BLaER1 (cell line): ENCODE measurements at regions not wholly inside any gene's neighbourhood (a gene's known extent, or its start where the extent isn't known, plus 50 kb on each side); places are given as distances from the start of the nearest gene placed in this dataset.

ENCODE experiments used
- H3K27ac ChIP-seq: shearing (Covaris generic); formaldehyde crosslinking; 2 replicates; pipeline ENCODE4 v1.8.1; 2022
- H3K27me3 ChIP-seq: shearing (Covaris generic); formaldehyde crosslinking; 2 replicates; pipeline ENCODE4 v1.8.1; 2022
- H3K36me3 ChIP-seq: shearing (Covaris generic); formaldehyde crosslinking; 2 replicates; pipeline ENCODE4 v1.8.1; 2022
- H3K4me1 ChIP-seq: shearing (Covaris generic); formaldehyde crosslinking; 2 replicates; pipeline ENCODE4 v1.8.1; 2022
- H3K4me2 ChIP-seq: shearing (Covaris generic); formaldehyde crosslinking; 2 replicates; pipeline ENCODE4 v1.8.1; 2022
- H3K4me3 ChIP-seq: shearing (Covaris generic); formaldehyde crosslinking; 2 replicates; pipeline ENCODE4 v1.8.1; 2022
- H3K9ac ChIP-seq: shearing (Covaris generic); formaldehyde crosslinking; 2 replicates; pipeline ENCODE4 v1.8.1; 2022
- H3K9me3 ChIP-seq: shearing (Covaris generic); formaldehyde crosslinking; 2 replicates; pipeline ENCODE4 v1.8.1; 2022
- H4K20me1 ChIP-seq: shearing (Covaris generic); formaldehyde crosslinking; 2 replicates; pipeline ENCODE4 v1.8.1; 2022
- Cebpa-rat ChIP-seq: shearing (Covaris generic); IDR thresholded peaks from 2 replicates; pipeline ENCODE4 v1.8.1; 2022

GRCh38 chr1:216961516-216961915, 238.3 kb upstream of the ESRRG start:
- Histone ChIP-seq H3K9ac (no peak overlapping the region), H3K4me1 (no peaks in the 10 kb centered on the region), H4K20me1 (no peaks in the 10 kb centered on the region), H3K4me3 (no peak overlapping the region), H3K27ac (no peak overlapping the region), H3K36me3 (no peaks in the 10 kb centered on the region), H3K27me3 (no peaks in the 10 kb centered on the region), H3K9me3 (no peaks in the 10 kb centered on the region), H3K4me2 (no peak overlapping the region)
- TF ChIP-seq Cebpa-rat, result no peak

- Histone ChIP-seq H3K27ac (no peak overlapping the region), H3K9ac (no peak overlapping the region), H3K4me2 (no peak overlapping the region), H3K27me3 (no peaks in the 10 kb centered on the region), H3K4me3 (no peak overlapping the region), H3K36me3 (no peaks in the 10 kb centered on the region), H3K9me3 (no peaks in the 10 kb centered on the region), H4K20me1 (no peaks in the 10 kb centered on the region), H3K4me1 (no peaks in the 10 kb centered on the region)
- no peak for TF ChIP-seq Cebpa-rat
Measured at GRCh38 chr1:216960716-216961115, 237.5 kb upstream of the ESRRG start.

- Histone ChIP-seq H3K27ac (no peak overlapping the region), H3K4me2 (no peak overlapping the region), H3K36me3 (no peaks in the 10 kb centered on the region), H3K27me3 (no peaks in the 10 kb centered on the region), H3K4me3 (no peak overlapping the region), H4K20me1 (no peaks in the 10 kb centered on the region), H3K9ac (no peak overlapping the region), H3K9me3 (no peaks in the 10 kb centered on the region), H3K4me1 (no peaks in the 10 kb centered on the region)
- no peak for TF ChIP-seq Cebpa-rat
Measured at GRCh38 chr1:216958569-216958968, 235.3 kb upstream of the ESRRG start.

GRCh38 chr1:216953495-216953894, 230.3 kb upstream of the ESRRG start:
- Histone ChIP-seq H3K4me2 (no peak overlapping the region), H4K20me1 (no peaks in the 10 kb centered on the region), H3K27ac (no peak overlapping the region), H3K27me3 (no peaks in the 10 kb centered on the region), H3K9me3 (no peaks in the 10 kb centered on the region), H3K4me3 (no peak overlapping the region), H3K4me1 (no peaks in the 10 kb centered on the region), H3K36me3 (no peaks in the 10 kb centered on the region), H3K9ac (no peak overlapping the region)
- no peak for TF ChIP-seq Cebpa-rat

DNA sequence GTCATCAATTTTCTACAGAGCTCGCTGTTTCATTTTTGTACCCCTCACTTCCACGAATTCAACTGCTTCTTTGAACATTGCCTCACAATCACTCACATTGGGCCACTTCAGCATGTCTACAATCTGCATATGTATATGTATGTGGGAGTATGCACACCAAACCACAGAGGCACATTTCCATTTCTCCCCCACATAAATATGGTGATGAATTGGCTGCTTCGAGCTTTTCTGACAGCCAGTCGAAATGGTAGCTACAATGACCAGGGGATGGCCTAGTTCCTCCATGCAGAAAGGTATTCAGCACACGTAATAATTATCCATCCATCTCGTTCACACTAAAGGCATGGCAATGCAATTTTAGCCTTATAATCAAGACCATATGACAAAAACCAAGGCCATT, 229.6 kb upstream of the ESRRG start:
- Histone ChIP-seq H3K9ac (no peak overlapping the region), H3K4me3 (no peak overlapping the region), H3K4me1 (no peaks in the 10 kb centered on the region), H4K20me1 (no peaks in the 10 kb centered on the region), H3K36me3 (no peaks in the 10 kb centered on the region), H3K9me3 (no peaks in the 10 kb centered on the region), H3K4me2 (no peak overlapping the region), H3K27ac (no peak overlapping the region), H3K27me3 (no peaks in the 10 kb centered on the region)
- TF ChIP-seq Cebpa-rat, result no peak

- H3K36me3 ChIP-seq, result no peaks in the 10 kb centered on the region
- H3K27me3 ChIP-seq, result no peaks in the 10 kb centered on the region
- H3K4me2 ChIP-seq, result no peak overlapping the region
- no peak for TF ChIP-seq Cebpa-rat
- H3K9me3 ChIP-seq, result no peaks in the 10 kb centered on the region
- no peak overlapping the region for H3K27ac ChIP-seq
- no peak overlapping the region for H3K9ac ChIP-seq
- no peaks in the 10 kb centered on the region for H4K20me1 ChIP-seq
- no peaks in the 10 kb centered on the region for H3K4me1 ChIP-seq
- H3K4me3 ChIP-seq, result no peak overlapping the region
Measured at GRCh38 chr1:216945538-216946080, 222.4 kb upstream of the ESRRG start.

- no peaks in the 10 kb centered on the region for H4K20me1 ChIP-seq
- no peak overlapping the region for H3K4me3 ChIP-seq
- H3K4me1 ChIP-seq, result no peaks in the 10 kb centered on the region
- TF ChIP-seq Cebpa-rat, result no peak
- H3K36me3 ChIP-seq, result no peaks in the 10 kb centered on the region
- no peaks in the 10 kb centered on the region for H3K27me3 ChIP-seq
- H3K9me3 ChIP-seq, result no peaks in the 10 kb centered on the region
- H3K4me2 ChIP-seq, result no peak overlapping the region
- no peak overlapping the region for H3K27ac ChIP-seq
- H3K9ac ChIP-seq, result no peak overlapping the region
Measured at GRCh38 chr1:216944864-216945510, 221.8 kb upstream of the ESRRG start.

GRCh38 chr1:216937491-216937890, 214.3 kb upstream of the ESRRG start:
- 0 out of 2 replicates have a peak, but pooled peaks cover 6% of the 10 kb centered on the region for H3K4me1 ChIP-seq
- no peaks in the 10 kb centered on the region for H3K9me3 ChIP-seq
- H3K9ac ChIP-seq, result no peak overlapping the region
- no peak for TF ChIP-seq Cebpa-rat
- no peaks in the 10 kb centered on the region for H3K36me3 ChIP-seq
- H3K4me2 ChIP-seq, result no peak overlapping the region
- no peaks in the 10 kb centered on the region for H3K27me3 ChIP-seq
- H3K4me3 ChIP-seq, result no peak overlapping the region
- H4K20me1 ChIP-seq, result no peaks in the 10 kb centered on the region
- no peak overlapping the region for H3K27ac ChIP-seq

DNA sequence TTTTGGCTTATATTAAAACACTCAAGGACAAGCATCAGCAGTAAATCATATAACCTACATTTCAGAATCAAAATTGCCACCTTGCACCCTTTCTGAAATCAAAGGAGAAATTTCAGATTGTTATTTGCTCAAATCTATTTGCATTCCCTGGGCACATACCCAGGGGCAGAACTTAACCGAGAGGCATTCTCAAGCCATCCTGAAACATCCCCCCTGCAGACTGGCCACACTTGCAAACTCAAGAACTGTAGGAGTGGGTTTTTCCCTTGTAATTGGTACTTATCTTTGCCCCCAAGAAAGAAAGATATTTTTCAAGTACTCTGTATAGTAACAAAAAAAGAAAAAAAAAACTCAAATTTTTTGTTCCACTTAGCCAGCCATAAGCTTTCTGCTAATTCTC, 213.6 kb upstream of the ESRRG start:
- H3K4me1 ChIP-seq, result 0 out of 2 replicates have a peak, but pooled peaks cover 6% of the 10 kb centered on the region
- H3K27me3 ChIP-seq, result no peaks in the 10 kb centered on the region
- no peak overlapping the region for H3K4me3 ChIP-seq
- H3K9me3 ChIP-seq, result no peaks in the 10 kb centered on the region
- no peaks in the 10 kb centered on the region for H3K36me3 ChIP-seq
- H3K4me2 ChIP-seq, result no peak overlapping the region
- H3K9ac ChIP-seq, result no peak overlapping the region
- TF ChIP-seq Cebpa-rat, result no peak
- H3K27ac ChIP-seq, result no peak overlapping the region
- H4K20me1 ChIP-seq, result no peaks in the 10 kb centered on the region

GRCh38 chr1:216935901-216936300, 212.7 kb upstream of the ESRRG start:
- Histone ChIP-seq H3K4me3 (no peak overlapping the region), H3K9me3 (no peaks in the 10 kb centered on the region), H3K9ac (no peak overlapping the region), H3K4me1 (0 out of 2 replicates have a peak, but pooled peaks cover 6% of the 10 kb centered on the region), H3K27ac (no peak overlapping the region), H3K4me2 (no peak overlapping the region), H4K20me1 (no peaks in the 10 kb centered on the region), H3K36me3 (no peaks in the 10 kb centered on the region), H3K27me3 (no peaks in the 10 kb centered on the region)
- TF ChIP-seq Cebpa-rat, result no peak

DNA sequence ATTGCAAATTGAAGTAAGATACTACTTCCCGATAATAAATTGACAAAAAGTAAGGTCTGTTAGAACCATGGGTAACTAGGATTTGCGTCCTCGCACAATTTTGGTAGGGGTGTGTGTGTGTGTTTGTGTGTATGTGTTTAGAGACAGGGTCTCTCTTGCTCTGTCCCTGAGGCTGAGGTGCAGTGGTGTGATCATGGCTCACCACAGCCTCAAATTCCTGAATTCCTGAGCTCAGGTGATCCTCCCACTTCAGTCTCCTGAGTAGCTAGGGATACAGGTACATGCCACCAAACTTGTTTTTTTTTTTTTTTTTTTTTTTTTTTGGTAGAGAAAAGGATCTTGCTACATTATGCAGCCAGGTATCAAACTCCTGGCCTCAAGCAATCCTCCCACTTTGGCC, 209.2 kb upstream of the ESRRG start:
- Histone ChIP-seq H3K9ac (no peak overlapping the region), H3K27me3 (no peaks in the 10 kb centered on the region), H3K9me3 (no peaks in the 10 kb centered on the region), H3K4me1 (0 out of 2 replicates have a peak, but pooled peaks cover 3% of the 10 kb centered on the region), H3K36me3 (no peaks in the 10 kb centered on the region), H3K4me2 (no peak overlapping the region), H3K27ac (no peak overlapping the region), H3K4me3 (no peak overlapping the region), H4K20me1 (no peaks in the 10 kb centered on the region)
- TF ChIP-seq Cebpa-rat, result no peak
